IPS DF 6.9 (cell line): ENCODE measurements at regions not wholly inside any gene's neighbourhood (a gene's known extent, or its start where the extent isn't known, plus 50 kb on each side); places are given as distances from the start of the nearest gene placed in this dataset.

Experiments
- DNase-seq: peaks from one replicate; pipeline ENCODE4 v3.0.0-alpha.2; 2013; ENCODE audit warnings: low read depth, low spot score
- H3K27ac ChIP-seq: one replicate; pipeline ENCODE4 v1.5.1; 2013; ENCODE audit warnings: low read length, control low read depth
- H3K27me3 ChIP-seq: 2 replicates; pipeline ENCODE4 v1.6.1; 2013; ENCODE audit warnings: mild to moderate bottlenecking, low read length; ENCODE audit not compliant: control insufficient read depth, insufficient read depth
- H3K36me3 ChIP-seq: 2 replicates; pipeline ENCODE4 v1.6.1; 2013; ENCODE audit warnings: low read length; ENCODE audit not compliant: control insufficient read depth, insufficient read depth
- H3K4me1 ChIP-seq: 2 replicates; pipeline ENCODE4 v1.6.1; 2013; ENCODE audit warnings: low read length; ENCODE audit not compliant: control insufficient read depth, insufficient read depth
- H3K4me3 ChIP-seq: 2 replicates; pipeline ENCODE4 v1.5.1; 2013; ENCODE audit warnings: mild to moderate bottlenecking, low read length
- H3K9me3 ChIP-seq: 2 replicates; pipeline ENCODE4 v1.6.1; 2013; ENCODE audit warnings: low read length, inconsistent platforms; ENCODE audit not compliant: control insufficient read depth, insufficient read depth
- WGBS: extraction: QIAGEN DNeasy Blood & Tissue Kit; methylation state at CpG from one replicate; pipeline ENCODE4 v1.1.7; 2013; ENCODE audit warnings: mixed read lengths, missing lambda C conversion rate; ENCODE audit not compliant: insufficient read length, insufficient coverage; 5-methylcytosine and 5-hydroxymethylcytosine counted together

DNA sequence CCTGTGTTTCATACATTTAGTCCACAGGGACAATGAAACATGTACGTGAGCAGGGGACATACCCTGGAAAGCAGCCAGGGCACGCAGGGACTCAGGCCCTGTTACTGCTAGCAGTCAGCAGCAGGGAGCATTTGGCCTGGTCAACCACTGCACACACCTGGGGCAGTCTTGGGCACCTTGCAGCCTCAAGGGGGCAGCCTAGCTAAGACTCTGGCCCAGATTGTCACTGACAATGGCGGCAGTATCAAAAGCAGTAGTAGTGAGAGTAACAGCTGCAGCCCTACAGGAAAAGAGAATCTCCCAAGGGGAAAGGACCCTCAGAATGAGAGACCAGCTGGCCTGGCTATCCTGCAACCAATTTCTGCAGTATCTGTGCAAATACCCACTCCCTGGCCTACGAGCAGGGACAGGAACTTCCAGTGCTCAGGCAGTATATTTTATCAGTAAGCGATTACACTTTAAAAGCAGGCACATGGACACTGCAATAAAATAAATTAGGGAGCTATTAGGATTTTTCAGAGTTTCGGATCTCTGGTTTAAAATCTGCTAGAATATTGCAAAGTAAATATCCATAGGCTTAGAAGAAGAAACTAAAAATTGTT is 475.6 kb downstream of the LTN1 start:
- H3K9me3 ChIP-seq = no peaks in the 10 kb centered on the region
- no peak overlapping the region for H3K27ac ChIP-seq
- DNase-seq = peak; percentile 80
- WGBS = no CpG with 5 or more reads among the region's 6 CpGs
- no peaks in the 10 kb centered on the region for H3K36me3 ChIP-seq
- 0 out of 2 replicates have a peak, but pooled peaks cover 1% of the 10 kb centered on the region for H3K4me1 ChIP-seq
- no peak overlapping the region for H3K4me3 ChIP-seq
- no peaks in the 10 kb centered on the region for H3K27me3 ChIP-seq

DNA sequence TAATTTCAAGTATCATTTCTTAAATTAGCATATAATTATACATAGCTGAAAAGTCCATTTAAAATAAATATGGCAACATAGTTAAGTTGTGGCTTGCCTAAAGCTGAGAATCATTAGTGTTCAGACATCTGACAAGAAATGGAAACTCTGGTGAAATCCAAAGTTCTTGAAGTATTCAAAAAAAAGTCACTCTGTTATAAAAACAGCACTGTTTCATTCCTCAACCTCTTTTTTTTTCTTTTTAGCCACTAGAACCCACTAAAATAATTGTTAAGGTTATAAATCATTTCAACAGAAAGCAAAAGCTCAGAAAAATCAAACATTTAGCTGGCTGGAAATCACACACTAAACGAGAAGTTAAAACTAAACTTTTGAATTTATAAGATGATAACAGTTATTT is 476.7 kb downstream of the LTN1 start:
- Histone ChIP-seq H3K4me3 (no peak overlapping the region), H3K27ac (no peak overlapping the region), H3K4me1 (0 out of 2 replicates have a peak, but pooled peaks cover 1% of the 10 kb centered on the region), H3K27me3 (no peaks in the 10 kb centered on the region), H3K36me3 (no peaks in the 10 kb centered on the region), H3K9me3 (no peaks in the 10 kb centered on the region)
- DNase-seq = no peak
- WGBS = no CpG with 5 or more reads among the region's 1 CpG

DNA sequence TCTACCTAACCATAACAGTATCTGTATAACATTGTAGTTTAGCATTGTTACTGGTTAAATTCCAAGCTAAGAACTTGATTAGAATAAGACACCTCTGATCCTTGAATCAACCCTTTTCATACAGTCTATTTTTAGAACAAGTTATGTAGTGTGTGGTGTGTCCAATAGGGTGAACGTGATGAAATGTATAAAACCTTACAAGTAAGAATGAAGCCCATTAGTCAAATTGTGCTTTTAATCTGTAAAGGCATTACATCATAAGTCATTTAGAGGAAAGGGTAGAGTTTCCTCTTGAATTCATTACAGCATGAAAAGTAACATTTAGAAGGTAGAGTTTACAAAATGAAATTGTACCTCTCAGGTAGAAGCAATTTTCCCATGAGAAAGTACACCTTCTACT is 479.2 kb downstream of the LTN1 start:
- Histone ChIP-seq H3K4me3 (no peak overlapping the region), H3K9me3 (no peaks in the 10 kb centered on the region), H3K27me3 (no peaks in the 10 kb centered on the region), H3K27ac (no peak overlapping the region), H3K4me1 (0 out of 2 replicates have a peak, but pooled peaks cover 1% of the 10 kb centered on the region), H3K36me3 (no peaks in the 10 kb centered on the region)
- no peak for DNase-seq
- whole genome bisulfite sequencing = no CpG with 5 or more reads among the region's 1 CpG

DNA sequence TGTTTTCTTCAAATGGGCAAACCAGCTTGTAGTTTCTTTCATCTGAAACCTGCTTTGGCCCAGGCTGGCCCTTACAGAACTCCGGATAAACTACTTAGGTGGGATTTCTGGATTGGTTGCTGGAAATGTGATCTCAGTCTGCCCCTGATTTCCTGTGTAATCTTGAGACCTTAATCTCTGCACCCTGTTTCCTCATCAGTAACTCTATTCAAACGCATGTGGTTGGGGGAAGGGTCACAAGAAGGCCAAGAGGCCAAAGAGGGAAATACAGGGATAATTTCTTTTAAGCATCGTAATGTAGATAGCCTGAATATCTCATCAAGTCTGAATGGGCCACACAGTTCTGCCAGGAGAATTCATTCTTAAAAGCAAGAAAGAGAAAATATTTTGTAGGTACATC is 483.6 kb downstream of the LTN1 start:
- H3K4me1 ChIP-seq = no peaks in the 10 kb centered on the region
- no CpG with 5 or more reads among the region's 3 CpGs for WGBS
- DNase-seq = no peak
- H3K27ac ChIP-seq = no peak overlapping the region
- H3K9me3 ChIP-seq = no peaks in the 10 kb centered on the region; the same call in 1 of the 2 replicates
- no peaks in the 10 kb centered on the region for H3K36me3 ChIP-seq
- H3K27me3 ChIP-seq = no peaks in the 10 kb centered on the region
- no peak overlapping the region for H3K4me3 ChIP-seq

DNA sequence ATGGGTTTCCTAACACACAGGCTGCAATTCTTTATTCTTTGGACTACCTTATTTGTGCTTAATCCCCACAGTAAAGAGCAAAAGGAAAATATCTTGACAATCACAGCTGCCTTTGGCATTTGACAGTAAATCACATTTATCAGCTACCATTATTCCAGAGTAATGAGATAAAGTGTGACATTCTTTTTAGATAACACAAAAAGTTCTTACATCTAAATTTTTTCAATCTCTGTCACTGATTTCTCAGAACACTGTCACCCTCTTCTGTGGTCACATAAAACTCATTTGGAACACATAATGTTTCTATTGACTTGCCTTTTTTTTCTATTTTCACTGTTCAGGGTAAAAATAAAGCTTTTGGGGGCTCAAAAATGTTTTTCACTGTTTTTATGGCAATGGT is 484.6 kb downstream of the LTN1 start:
- no peaks in the 10 kb centered on the region; the same call in 1 of the 2 replicates for H3K9me3 ChIP-seq
- H3K4me3 ChIP-seq = no peak overlapping the region
- H3K27ac ChIP-seq = no peak overlapping the region
- no peaks in the 10 kb centered on the region for H3K27me3 ChIP-seq
- DNase-seq = no peak
- no peaks in the 10 kb centered on the region for H3K36me3 ChIP-seq
- H3K4me1 ChIP-seq = no peaks in the 10 kb centered on the region

DNA sequence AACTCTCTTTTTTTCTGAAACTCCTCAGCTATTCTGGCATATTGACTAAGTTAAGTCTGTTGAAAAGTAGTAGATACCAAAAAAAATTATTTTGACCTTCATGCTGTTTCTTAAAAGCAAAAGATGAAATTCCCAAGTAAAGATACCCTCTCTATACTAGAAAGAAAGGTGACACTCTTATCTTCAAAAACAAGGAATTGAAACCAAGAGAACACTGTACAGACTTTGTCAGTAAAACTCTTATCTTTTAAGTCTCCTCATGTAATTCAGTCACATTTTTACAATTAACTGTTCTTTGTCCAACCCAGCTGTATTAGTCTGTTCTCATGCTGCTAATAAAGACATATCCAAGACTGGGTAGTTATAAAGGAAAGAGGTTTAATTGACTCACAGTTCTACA is 496.2 kb downstream of the LTN1 start:
- no peaks in the 10 kb centered on the region for H3K9me3 ChIP-seq
- H3K4me3 ChIP-seq = no peak overlapping the region
- no peaks in the 10 kb centered on the region for H3K4me1 ChIP-seq
- H3K27me3 ChIP-seq = no peaks in the 10 kb centered on the region
- H3K36me3 ChIP-seq = no peaks in the 10 kb centered on the region
- no peak overlapping the region for H3K27ac ChIP-seq
- no peak for DNase-seq

DNA sequence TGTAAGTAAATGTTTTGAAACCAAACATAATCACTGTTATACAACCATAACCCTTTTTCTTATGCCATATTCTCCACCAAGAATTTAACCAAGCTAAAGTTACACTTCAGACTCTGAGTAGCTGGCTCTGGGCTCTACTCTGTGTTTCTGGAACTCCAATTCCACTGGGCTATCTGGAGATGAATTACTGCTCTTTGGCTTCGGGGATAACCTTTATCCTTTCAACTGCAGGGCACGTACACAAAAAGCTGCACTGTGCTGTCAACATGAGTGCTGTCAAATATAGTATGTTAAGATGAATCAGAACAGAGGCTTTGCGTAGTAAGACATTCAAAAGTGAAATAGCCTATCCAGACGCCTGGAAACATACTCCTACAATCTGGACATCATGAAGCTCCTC is 500.6 kb downstream of the LTN1 start:
- Histone ChIP-seq H3K27ac (no peak overlapping the region), H3K4me3 (no peak overlapping the region), H3K27me3 (no peaks in the 10 kb centered on the region), H3K9me3 (no peaks in the 10 kb centered on the region; the same call in 1 of the 2 replicates), H3K4me1 (no peaks in the 10 kb centered on the region), H3K36me3 (no peaks in the 10 kb centered on the region)
- no peak for DNase-seq
- no CpG with 5 or more reads among the region's 4 CpGs for WGBS

DNA sequence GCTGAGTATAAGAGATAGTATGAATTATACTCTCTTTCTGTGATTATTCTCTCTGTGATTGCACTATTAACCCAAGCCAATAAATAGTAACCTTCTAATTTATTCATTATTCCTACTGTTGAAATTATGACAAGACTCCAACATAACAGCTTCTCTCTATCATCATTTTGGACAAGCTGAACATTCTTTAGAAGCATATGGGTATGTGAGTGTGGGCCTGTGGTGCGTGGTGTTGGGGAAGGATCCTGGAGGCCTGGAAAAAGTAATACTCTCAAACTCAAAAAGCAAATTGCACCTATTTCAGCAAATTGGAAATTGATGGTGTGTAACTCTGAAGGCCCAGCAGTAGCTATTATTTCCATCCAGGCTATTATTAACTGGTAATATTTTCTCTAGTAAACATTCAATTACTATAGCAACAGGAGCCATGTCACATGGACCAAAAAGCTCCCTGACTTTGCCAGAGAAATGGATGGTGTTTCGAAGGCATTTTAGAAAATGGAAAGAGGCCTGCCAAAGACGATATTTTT is 502.8 kb downstream of the LTN1 start:
- no peaks in the 10 kb centered on the region for H3K36me3 ChIP-seq
- H3K4me3 ChIP-seq = no peak overlapping the region
- H3K4me1 ChIP-seq = no peaks in the 10 kb centered on the region
- H3K27ac ChIP-seq = no peak overlapping the region
- H3K9me3 ChIP-seq = no peaks in the 10 kb centered on the region; the same call in 1 of the 2 replicates
- no CpG with 5 or more reads among the region's 3 CpGs for WGBS
- no peak for DNase-seq
- H3K27me3 ChIP-seq = no peaks in the 10 kb centered on the region

DNA sequence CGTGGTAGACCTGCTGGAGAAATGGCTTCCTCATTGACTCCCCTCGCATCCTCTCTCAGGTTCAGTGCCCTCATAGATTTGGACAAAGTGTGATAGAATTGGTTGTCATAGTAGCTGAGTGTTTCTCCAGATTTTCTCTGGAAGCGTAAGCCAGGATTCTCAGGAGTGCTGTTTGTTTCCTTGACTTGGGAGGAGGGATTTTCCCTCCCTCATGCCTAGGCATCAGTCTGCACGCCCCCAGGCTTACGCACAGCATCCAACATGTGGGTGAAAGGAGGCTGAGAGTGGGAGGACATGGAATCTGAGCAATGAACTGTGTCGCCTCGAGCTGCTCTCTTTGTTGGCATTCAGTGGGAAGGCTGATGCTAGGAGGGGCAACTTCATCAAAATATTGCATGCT is 503.5 kb downstream of the LTN1 start:
- no peaks in the 10 kb centered on the region; the same call in 1 of the 2 replicates for H3K9me3 ChIP-seq
- no CpG with 5 or more reads among the region's 7 CpGs for WGBS
- no peak for DNase-seq
- no peaks in the 10 kb centered on the region for H3K27me3 ChIP-seq
- H3K4me1 ChIP-seq = no peaks in the 10 kb centered on the region
- H3K36me3 ChIP-seq = no peaks in the 10 kb centered on the region
- H3K4me3 ChIP-seq = no peak overlapping the region
- no peak overlapping the region for H3K27ac ChIP-seq

DNA sequence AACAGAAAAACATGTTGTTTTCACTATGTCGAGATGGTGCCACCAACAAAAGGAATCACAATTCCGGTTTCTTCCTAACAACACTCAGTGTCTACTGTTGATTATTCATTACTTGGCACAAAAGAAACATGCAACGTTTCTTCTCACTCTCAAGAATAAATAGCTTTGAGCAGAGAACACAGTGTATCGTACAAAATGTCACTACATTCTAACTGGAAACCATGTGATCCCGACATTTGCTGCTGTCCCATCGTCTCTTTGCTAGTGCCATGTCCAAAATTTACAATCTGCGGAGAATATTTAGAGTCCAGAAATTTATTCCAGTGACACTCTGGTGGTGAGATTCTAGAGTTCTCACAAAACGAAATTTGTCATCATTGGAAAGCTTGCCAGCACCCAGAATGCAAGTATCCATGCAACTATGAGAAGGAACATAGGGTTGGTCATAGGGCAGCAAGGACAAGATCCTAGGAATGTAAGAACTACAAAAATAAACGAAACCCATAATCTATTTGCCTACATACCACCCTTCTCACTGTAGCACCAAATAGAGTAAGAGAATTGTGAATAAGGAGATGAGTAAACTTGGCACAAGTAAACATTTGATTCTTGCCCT is 505.1 kb downstream of the LTN1 start:
- no peaks in the 10 kb centered on the region for H3K36me3 ChIP-seq
- H3K27ac ChIP-seq = no peak overlapping the region
- no peak for DNase-seq
- no peak overlapping the region for H3K4me3 ChIP-seq
- no CpG with 5 or more reads among the region's 9 CpGs for WGBS
- H3K27me3 ChIP-seq = no peaks in the 10 kb centered on the region
- H3K4me1 ChIP-seq = no peaks in the 10 kb centered on the region
- H3K9me3 ChIP-seq = no peaks in the 10 kb centered on the region; the same call in 1 of the 2 replicates
